Hematopoietic multipotent progenitor cell treated with erythropoietin and hydrocortisone succinate and interleukin-3 and kit ligand, for 4 days (in vitro differentiated cells): ENCODE measurements at regions not wholly inside any gene's neighbourhood (a gene's known extent, or its start where the extent isn't known, plus 50 kb on each side); places are given as distances from the start of the nearest gene placed in this dataset.

ENCODE experiments used
- DNase-seq: peaks from one replicate; pipeline ENCODE4 v3.0.0-alpha.2; 2015

- DNase-seq: no peak
These were observed 138.4 kb upstream of the IPO9 start for GRCh38 chr1:201690528-201690927.

GRCh38 chr1:201691716-201692554 is 137.0 kb upstream of the IPO9 start:
- no peak for DNase-seq

GRCh38 chr1:201692555-201693394 is 136.2 kb upstream of the IPO9 start:
- no peak for DNase-seq

- DNase-seq: no peak
These were observed 134.9 kb upstream of the IPO9 start for GRCh38 chr1:201693890-201694607.

- DNase-seq: no peak
These were observed 134.2 kb upstream of the IPO9 start for GRCh38 chr1:201694608-201695335.

GRCh38 chr1:201695607-201696006 is 133.3 kb upstream of the IPO9 start:
- DNase-seq: no peak

- DNase-seq: no peak
These were observed 132.7 kb upstream of the IPO9 start for GRCh38 chr1:201696217-201696761.

- no peak for DNase-seq
These were observed 131.8 kb upstream of the IPO9 start for GRCh38 chr1:201697174-201697573.

GRCh38 chr1:201701831-201702230 is 127.1 kb upstream of the IPO9 start:
- DNase-seq: no peak

- DNase-seq: no peak
These were observed 126.0 kb upstream of the IPO9 start for GRCh38 chr1:201702936-201703335.

GRCh38 chr1:201703621-201704438 is 125.1 kb upstream of the IPO9 start:
- peak; percentile 90 for DNase-seq

GRCh38 chr1:201704439-201704792 is 124.5 kb upstream of the IPO9 start:
- no peak for DNase-seq

GRCh38 chr1:201705389-201705788 is 123.6 kb upstream of the IPO9 start:
- no peak for DNase-seq

GRCh38 chr1:201706109-201706508 is 122.8 kb upstream of the IPO9 start:
- no peak for DNase-seq

GRCh38 chr1:201707027-201707426 is 121.9 kb upstream of the IPO9 start:
- no peak for DNase-seq

- DNase-seq: no peak
These were observed 121.3 kb upstream of the IPO9 start for GRCh38 chr1:201707656-201708055.

- peak; percentile 61 for DNase-seq
These were observed 120.9 kb upstream of the IPO9 start for GRCh38 chr1:201708085-201708512.

- DNase-seq: no peak
These were observed 120.3 kb upstream of the IPO9 start for GRCh38 chr1:201708691-201709090.

- DNase-seq: peak; percentile 79
These were observed 119.2 kb upstream of the IPO9 start for GRCh38 chr1:201709564-201710295.
